Body of pancreas (tissue), 4 donors: ENCODE measurements at regions not wholly inside any gene's neighbourhood (a gene's known extent, or its start where the extent isn't known, plus 50 kb on each side); places are given as distances from the start of the nearest gene placed in this dataset.

Experiments
- ATAC-seq: fragments of 150-250 bp; one replicate; pipeline ENCODE4 v1.9.1; 2016
- DNase-seq, 4 donors: peaks; one replicate each; pipeline ENCODE4 v3.0.0-alpha.2; 2019
- H3K27ac ChIP-seq, 4 donors: fragments of 200-600 bp; sonication (generic); 1 replicate in 3 of 4; 2 replicates in 1 of 4; pipeline versions ENCODE4 v1.5.1 to v1.6.1; 2016 to 2019; ENCODE audit warnings: mild to moderate bottlenecking in 1 of 4, mixed read lengths in 1 of 4, moderate library complexity in 1 of 4
- H3K27me3 ChIP-seq, 2 donors: fragments of 200-600 bp; sonication (generic); one replicate each; pipeline ENCODE4 v1.6.0; 2016; ENCODE audit warnings: mild to moderate bottlenecking in 1 of 2
- H3K36me3 ChIP-seq, 2 donors: fragments of 200-600 bp; sonication (generic); replicated peaks in 1 of 2; 2 replicates each; pipeline ENCODE4 v1.5.1; 2016; ENCODE audit warnings: low read depth in 2 of 2; ENCODE audit not compliant: insufficient read depth in 1 of 2
- H3K4me1 ChIP-seq: fragments of 200-600 bp; sonication (generic); one replicate; pipeline ENCODE4 v1.6.0; 2016
- H3K4me3 ChIP-seq, 2 donors: fragments of 200-600 bp; sonication (generic); 1 replicate in 1 of 2; 2 replicates in 1 of 2; pipeline ENCODE4 v1.5.1; 2016 to 2019
- H3K9me3 ChIP-seq, 3 donors: fragments of 200-600 bp; sonication (generic); 1 replicate in 2 of 3; 2 replicates in 1 of 3; pipeline ENCODE4 v1.5.1; 2016
- CTCF ChIP-seq, 7 experiments: fragments of 450-650 bp in 4 of 7; fragments of 200-600 bp in 3 of 7; sonication (generic) in 3 of 7; IDR thresholded peaks; one replicate each; pipeline ENCODE4 v1.5.1; 2016 to 2019; ENCODE audit warnings: antibody characterized with exemption in 7 of 7
- POLR2A ChIP-seq, 3 donors: fragments of 450-650 bp; IDR thresholded peaks; one replicate each; pipeline ENCODE4 v1.6.1; 2016; ENCODE audit warnings: antibody characterized with exemption in 3 of 3, mild to moderate bottlenecking in 2 of 3
- WGBS, 2 donors: methylation state at CpG; one replicate each; pipeline ENCODE4 v1.1.5; 2017; 5-methylcytosine and 5-hydroxymethylcytosine counted together
- intact Hi-C: fragments of 100-400 bp; cut with DNase I; formaldehyde crosslinking; loops from one replicate; pipeline ENCODE4 v1.15.1; 2023

- no peaks in the 10 kb centered on the region for H3K9me3 ChIP-seq
- H3K4me3 ChIP-seq = no peak overlapping the region
- no peaks in the 10 kb centered on the region for H3K36me3 ChIP-seq
- intact Hi-C loops = no loop called here
- peaks cover 5% of the 10 kb centered on the region for H3K4me1 ChIP-seq
- TF ChIP-seq POLR2A (IDR thresholded peaks at IDR 0.05) (no peak), CTCF (IDR thresholded peaks at IDR 0.05) (no peak)
- no peak for DNase-seq
- no peak overlapping the region for H3K27ac ChIP-seq
- 84 to 95% methylated on average over 2 of the region's 2 CpGs for WGBS, 2 donors
- H3K27me3 ChIP-seq = no peaks in the 10 kb centered on the region
- ATAC-seq = no peak
Observed at GRCh38 chr13:40468227-40468838, 198.1 kb downstream of the FOXO1 start.

GRCh38 chr13:40469581-40470310, 196.7 kb downstream of the FOXO1 start:
- no peak for ATAC-seq

GRCh38 chr13:40470660-40471059, 195.8 kb downstream of the FOXO1 start:
- H3K4me1 ChIP-seq = peaks cover 5% of the 10 kb centered on the region
- no peak overlapping the region for H3K4me3 ChIP-seq
- DNase-seq (no peak), ATAC-seq (no peak)
- no peaks in the 10 kb centered on the region for H3K36me3 ChIP-seq
- no peaks in the 10 kb centered on the region for H3K27me3 ChIP-seq
- no peaks in the 10 kb centered on the region for H3K9me3 ChIP-seq
- no peak overlapping the region for H3K27ac ChIP-seq
- WGBS, 2 donors = 93 to 94% methylated on average over 4 of the region's 4 CpGs
- intact Hi-C loops = no loop called here
- no peak for TF ChIP-seq CTCF (IDR thresholded peaks at IDR 0.05)
- no peak for TF ChIP-seq POLR2A (IDR thresholded peaks at IDR 0.05)

More at GRCh38 chr13:40469581-40470310, 196.7 kb downstream of the FOXO1 start:
- Histone ChIP-seq H3K4me3 (no peak overlapping the region), H3K36me3 (no peaks in the 10 kb centered on the region), H3K9me3 (no peaks in the 10 kb centered on the region), H3K4me1 (peaks cover 5% of the 10 kb centered on the region), H3K27me3 (no peaks in the 10 kb centered on the region), H3K27ac (no peak overlapping the region)
- TF ChIP-seq CTCF (IDR thresholded peaks at IDR 0.05) (no peak), POLR2A (IDR thresholded peaks at IDR 0.05) (no peak)
- 75 to 80% methylated on average over 12 of the region's 12 CpGs for WGBS, 2 donors
- intact Hi-C loops = no loop called here
- no peak for DNase-seq

GRCh38 chr13:40471076-40471475, 195.4 kb downstream of the FOXO1 start:
- WGBS, 2 donors = 87 to 89% methylated on average over 5 of the region's 5 CpGs
- no peak overlapping the region for H3K4me3 ChIP-seq
- H3K9me3 ChIP-seq = no peaks in the 10 kb centered on the region
- no peak overlapping the region for H3K27ac ChIP-seq
- ATAC-seq (no peak), DNase-seq (no peak)
- no peaks in the 10 kb centered on the region for H3K27me3 ChIP-seq
- intact Hi-C loops = no loop called here
- no peaks in the 10 kb centered on the region for H3K36me3 ChIP-seq
- no peak for TF ChIP-seq CTCF (IDR thresholded peaks at IDR 0.05)
- TF ChIP-seq POLR2A (IDR thresholded peaks at IDR 0.05) = no peak
- H3K4me1 ChIP-seq = peaks cover 9% of the 10 kb centered on the region

GRCh38 chr13:40471911-40472310, 194.5 kb downstream of the FOXO1 start:
- DNase-seq (no peak), ATAC-seq (no peak)
- H3K27me3 ChIP-seq = no peaks in the 10 kb centered on the region
- H3K4me1 ChIP-seq = peaks cover 16% of the 10 kb centered on the region
- no peak overlapping the region for H3K4me3 ChIP-seq
- 94 to 99% methylated on average over 10 of the region's 10 CpGs for WGBS, 2 donors
- H3K9me3 ChIP-seq = no peaks in the 10 kb centered on the region
- H3K27ac ChIP-seq = no peak overlapping the region
- no peaks in the 10 kb centered on the region for H3K36me3 ChIP-seq
- intact Hi-C loops = no loop called here
- TF ChIP-seq POLR2A (IDR thresholded peaks at IDR 0.05) = no peak
- TF ChIP-seq CTCF (IDR thresholded peaks at IDR 0.05) = no peak
